ENCODE measurements at regions not wholly inside any gene's neighbourhood (a gene's known extent, or its start where the extent isn't known, plus 50 kb on each side); places are given as distances from the start of the nearest gene placed in this dataset.

DNA sequence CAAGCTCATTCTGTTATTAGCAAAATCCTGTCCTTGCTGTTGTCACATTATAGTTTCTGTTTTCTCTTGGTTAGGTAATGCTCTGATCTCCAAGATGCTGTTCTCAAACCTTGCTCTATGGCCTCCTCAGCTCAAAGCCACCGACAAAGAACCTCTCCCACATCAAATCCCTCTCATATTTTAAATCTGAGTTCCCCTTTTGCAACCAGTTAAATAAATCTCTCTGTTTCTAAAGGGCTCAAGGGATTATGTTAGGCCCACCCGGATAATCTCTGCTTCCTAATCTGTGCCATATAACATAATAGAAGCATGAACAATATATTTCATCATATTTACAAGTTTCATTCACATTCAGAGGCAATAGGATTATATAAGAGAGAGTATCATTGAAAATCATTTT, 286.0 kb downstream of the CYLC2 start:
- TF ChIP-seq POLR2A (IDR thresholded peaks at IDR 0.05; ENCODE audit: low read length) (no peak), GATA1 (IDR thresholded peaks at IDR 0.05; ENCODE audit: low read depth, low read length) (no peak)

All from erythroblast (primary cell).